ENCODE measurements at regions not wholly inside any gene's neighbourhood (a gene's known extent, or its start where the extent isn't known, plus 50 kb on each side); places are given as distances from the start of the nearest gene placed in this dataset.

DNA sequence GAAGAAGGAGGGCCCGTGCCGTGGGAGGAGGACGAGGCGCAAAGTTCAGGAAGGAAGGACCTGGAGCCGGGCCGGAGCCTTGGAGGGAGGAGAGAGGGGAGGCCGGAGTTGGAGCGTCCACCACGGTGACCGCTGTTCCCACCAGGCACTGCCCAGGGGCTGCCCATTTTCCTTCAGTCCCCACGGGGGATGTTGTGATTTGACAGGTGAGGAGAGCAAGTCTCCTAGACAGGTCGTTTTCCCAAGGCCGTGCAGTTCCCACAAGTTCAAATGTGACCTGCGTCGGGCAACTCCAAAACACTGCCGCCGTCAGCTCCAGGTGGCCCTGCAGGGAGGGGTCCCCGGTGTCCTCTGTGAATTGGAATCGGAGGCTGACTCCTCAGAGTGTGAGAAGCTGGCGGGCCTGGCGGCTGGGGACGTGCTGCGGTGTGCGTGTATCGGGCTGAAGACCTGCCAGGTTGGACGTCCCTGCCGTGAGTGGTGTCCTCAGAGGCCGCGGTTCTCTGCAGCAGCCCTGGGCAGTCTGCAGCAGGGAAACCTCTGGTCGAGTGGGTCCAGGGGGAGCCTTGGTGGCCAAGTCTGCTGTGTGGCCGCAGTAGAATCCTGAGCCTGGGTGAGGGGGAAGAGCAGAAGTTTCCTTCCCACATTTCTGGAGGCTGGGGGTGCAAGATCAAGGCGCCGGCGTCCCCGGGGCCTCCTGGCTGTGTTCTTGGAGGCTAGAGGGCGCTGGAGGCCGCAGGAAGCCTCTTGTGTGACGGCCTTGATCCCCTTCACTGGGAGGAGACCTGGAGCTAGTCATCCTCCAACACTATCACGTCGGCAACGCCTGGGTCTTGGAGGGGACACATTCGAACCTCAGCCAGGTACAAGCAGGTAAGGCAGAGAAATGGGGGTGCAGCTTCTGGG lies 115.1 kb upstream of the FRMD1 start:
- Mint-ChIP-seq H3K4me1 (no peaks in the 10 kb centered on the region), H3K27ac (no peak overlapping the region), H3K36me3 (no peaks in the 10 kb centered on the region), H3K9me3 (peaks cover 0 to 4% (median 0%) of the 10 kb centered on the region in 7 donors), H3K27me3 (ENCODE audit: low read depth in 3 of 3) (peaks cover 5 to 11% (median 5%) of the 10 kb centered on the region in 3 donors), H3K4me3 (no peak overlapping the region)
- Histone ChIP-seq H4K20me1 (ENCODE audit: insufficient read depth, low read length) (no peaks in the 10 kb centered on the region), H3K4me1 (ENCODE audit: control insufficient read depth in 1 of 2, insufficient read depth in 2 of 2, low read length in 2 of 2) (no peaks in the 10 kb centered on the region), H3K79me2 (ENCODE audit: insufficient read depth, low read length) (no peaks in the 10 kb centered on the region), H3K9me3 (replicated peaks in 1 of 2; ENCODE audit: control insufficient read depth in 1 of 2, insufficient read depth in 1 of 2, low read length in 2 of 2) (no peaks in the 10 kb centered on the region), H3K4me2 (replicated peaks; ENCODE audit: extremely low read depth, low read length, poor library complexity, severe bottlenecking) (no peak overlapping the region), H3K36me3 (replicated peaks in 1 of 2; ENCODE audit: control insufficient read depth in 1 of 2, insufficient read depth in 2 of 2, low read length in 2 of 2) (no peaks in the 10 kb centered on the region), H3K27me3 (ENCODE audit: control insufficient read depth in 2 of 2, insufficient read depth in 2 of 2, low read length in 2 of 2) (no peaks in the 10 kb centered on the region), H3K4me3 (replicated peaks in 1 of 3; ENCODE audit: low read depth in 2 of 3, low read length in 3 of 3) (no peak overlapping the region), H3K9ac (ENCODE audit: insufficient read depth, low read length, poor library complexity, severe bottlenecking) (no peak overlapping the region), H2AFZ (ENCODE audit: insufficient read depth, low read depth, low read length, poor library complexity, severe bottlenecking) (no peak overlapping the region), H3K27ac (ENCODE audit: low read depth in 1 of 2, low read length in 2 of 2) (no peak overlapping the region)
- DNase-seq: no peak
- intact Hi-C loops (cut with micrococcal nuclease): no loop called here
- WGBS (ENCODE audit: insufficient coverage): 82% methylated on average over 39 of the region's 42 CpGs
- TF ChIP-seq, protein P1, sequence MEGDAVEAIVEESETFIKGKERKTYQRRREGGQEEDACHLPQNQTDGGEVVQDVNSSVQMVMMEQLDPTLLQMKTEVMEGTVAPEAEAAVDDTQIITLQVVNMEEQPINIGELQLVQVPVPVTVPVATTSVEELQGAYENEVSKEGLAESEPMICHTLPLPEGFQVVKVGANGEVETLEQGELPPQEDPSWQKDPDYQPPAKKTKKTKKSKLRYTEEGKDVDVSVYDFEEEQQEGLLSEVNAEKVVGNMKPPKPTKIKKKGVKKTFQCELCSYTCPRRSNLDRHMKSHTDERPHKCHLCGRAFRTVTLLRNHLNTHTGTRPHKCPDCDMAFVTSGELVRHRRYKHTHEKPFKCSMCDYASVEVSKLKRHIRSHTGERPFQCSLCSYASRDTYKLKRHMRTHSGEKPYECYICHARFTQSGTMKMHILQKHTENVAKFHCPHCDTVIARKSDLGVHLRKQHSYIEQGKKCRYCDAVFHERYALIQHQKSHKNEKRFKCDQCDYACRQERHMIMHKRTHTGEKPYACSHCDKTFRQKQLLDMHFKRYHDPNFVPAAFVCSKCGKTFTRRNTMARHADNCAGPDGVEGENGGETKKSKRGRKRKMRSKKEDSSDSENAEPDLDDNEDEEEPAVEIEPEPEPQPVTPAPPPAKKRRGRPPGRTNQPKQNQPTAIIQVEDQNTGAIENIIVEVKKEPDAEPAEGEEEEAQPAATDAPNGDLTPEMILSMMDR (IDR thresholded peaks at IDR 0.05): no peak

DNA sequence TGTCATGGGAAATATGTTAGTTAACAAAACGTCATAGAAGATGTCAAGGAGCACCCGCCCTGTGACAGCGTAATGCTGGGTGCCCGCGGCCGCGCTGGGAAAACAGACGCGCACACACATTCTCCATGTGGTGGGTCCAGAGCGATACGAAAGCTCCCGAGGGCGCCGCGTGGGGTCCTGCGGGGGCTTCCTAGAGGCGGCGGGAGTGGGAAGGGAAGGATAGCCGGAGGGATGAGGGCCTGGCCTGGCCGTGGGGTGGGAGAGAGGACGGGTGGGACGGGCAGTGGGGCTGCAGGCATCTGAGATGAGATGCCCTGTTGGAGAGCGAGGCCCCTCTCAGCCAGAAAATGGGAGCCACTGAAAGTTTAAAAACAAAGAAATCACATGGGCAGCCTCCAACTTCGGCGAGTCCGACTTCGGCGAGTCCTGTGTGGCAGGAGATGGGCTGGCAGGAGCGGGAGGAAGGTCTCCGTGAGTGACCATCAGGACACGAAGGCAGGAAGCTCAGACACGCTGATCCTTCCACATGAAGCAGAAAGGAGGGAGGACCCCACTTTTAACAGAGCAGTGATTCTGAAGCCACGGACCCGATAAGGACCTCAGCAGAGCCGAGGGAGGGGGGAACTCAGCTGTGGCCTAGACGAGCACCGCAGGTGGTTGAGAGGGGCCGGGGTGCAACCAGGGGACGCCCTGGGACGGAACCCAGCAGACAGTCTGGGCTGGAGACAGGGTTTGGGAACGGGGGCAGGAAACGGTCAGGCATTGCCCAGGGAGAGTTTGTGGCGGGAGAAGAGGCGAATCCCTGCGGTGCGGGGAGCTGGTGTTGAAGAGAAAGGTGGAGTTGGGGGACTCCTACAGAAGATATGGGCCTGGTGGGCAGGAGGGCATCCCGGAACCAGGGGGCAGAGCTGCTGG lies 114.1 kb upstream of the FRMD1 start:
- no peak overlapping the region for H3K4me2 ChIP-seq (replicated peaks; ENCODE audit: extremely low read depth, low read length, poor library complexity, severe bottlenecking)
- no peaks in the 10 kb centered on the region for H3K4me1 ChIP-seq (ENCODE audit: control insufficient read depth in 1 of 2, insufficient read depth in 2 of 2, low read length in 2 of 2)
- Mint-ChIP-seq H3K9me3 (peaks cover 0 to 7% (median 0%) of the 10 kb centered on the region in 7 donors), H3K27ac (peak overlapping the region in 1 of 7 donors; percentile 6), H3K4me3 (no peak overlapping the region), H3K4me1 (no peaks in the 10 kb centered on the region), H3K27me3 (ENCODE audit: low read depth in 3 of 3) (peaks cover 4 to 11% (median 5%) of the 10 kb centered on the region in 3 donors), H3K36me3 (no peaks in the 10 kb centered on the region)
- TF ChIP-seq, protein P1 (IDR thresholded peaks at IDR 0.05): no peak
- DNase-seq: no peak
- H3K79me2 ChIP-seq (ENCODE audit: insufficient read depth, low read length): no peaks in the 10 kb centered on the region
- H3K27me3 ChIP-seq (ENCODE audit: control insufficient read depth in 2 of 2, insufficient read depth in 2 of 2, low read length in 2 of 2): no peaks in the 10 kb centered on the region
- WGBS (ENCODE audit: insufficient coverage): 90% methylated on average over 30 of the region's 47 CpGs
- H3K27ac ChIP-seq (ENCODE audit: low read depth in 1 of 2, low read length in 2 of 2): no peak overlapping the region
- H3K9me3 ChIP-seq (replicated peaks in 1 of 2; ENCODE audit: control insufficient read depth in 1 of 2, insufficient read depth in 1 of 2, low read length in 2 of 2): no peaks in the 10 kb centered on the region
- H2AFZ ChIP-seq (ENCODE audit: insufficient read depth, low read depth, low read length, poor library complexity, severe bottlenecking): no peak overlapping the region
- no peak overlapping the region for H3K4me3 ChIP-seq (replicated peaks in 1 of 3; ENCODE audit: low read depth in 2 of 3, low read length in 3 of 3)
- H3K36me3 ChIP-seq (replicated peaks in 1 of 2; ENCODE audit: control insufficient read depth in 1 of 2, insufficient read depth in 2 of 2, low read length in 2 of 2): no peaks in the 10 kb centered on the region
- intact Hi-C loops (cut with micrococcal nuclease): no loop called here
- H4K20me1 ChIP-seq (ENCODE audit: insufficient read depth, low read length): no peaks in the 10 kb centered on the region
- H3K9ac ChIP-seq (ENCODE audit: insufficient read depth, low read length, poor library complexity, severe bottlenecking): no peak overlapping the region

Data from CD14-positive monocyte (primary cell).